Astrocyte of the cerebellum (primary cell): ENCODE measurements at regions not wholly inside any gene's neighbourhood (a gene's known extent, or its start where the extent isn't known, plus 50 kb on each side); places are given as distances from the start of the nearest gene placed in this dataset.
"Not testable (repeated sequence)": the region's sequence is repeated elsewhere in the genome, so short reads cannot be mapped to it uniquely, and the experiment has no call there.

Experiments used
- DNase-seq: peaks from one replicate; pipeline ENCODE4 v3.0.0-alpha.2; 2011; ENCODE audit warnings: low read depth
- H3K4me3 ChIP-seq: 2 replicates; pipeline ENCODE4 v1.5.1; 2011; ENCODE audit warnings: mild to moderate bottlenecking, low read depth, low read length, moderate library complexity
- CTCF ChIP-seq: IDR thresholded peaks from 2 replicates; pipeline ENCODE4 v1.5.1; 2012; ENCODE audit warnings: low read length, low read depth, moderate library complexity, mild to moderate bottlenecking; ENCODE audit errors: missing control alignments
- in situ Hi-C: cut with HindIII; loops from 2 replicates; pipeline ENCODE4 v1.10.0; 2017; ENCODE audit warnings: low sequenced_read_pairs

- no peak for DNase-seq
- H3K4me3 ChIP-seq = no peak overlapping the region
- no peak for TF ChIP-seq CTCF
- in situ Hi-C loops = no loop called here
Observed at GRCh38 chr12:42019746-42020145, 124.9 kb downstream of the GXYLT1 start.

- DNase-seq = no peak
- TF ChIP-seq CTCF = no peak
- no peak overlapping the region for H3K4me3 ChIP-seq
- in situ Hi-C loops = no loop called here
Observed at GRCh38 chr12:42017051-42017450, 127.6 kb downstream of the GXYLT1 start.

GRCh38 chr12:42015051-42015461 is 129.6 kb downstream of the GXYLT1 start:
- in situ Hi-C loops = no loop called here
- TF ChIP-seq CTCF = no peak
- DNase-seq = no peak
- no peak overlapping the region for H3K4me3 ChIP-seq

- DNase-seq, in situ Hi-C loops: not testable (repeated sequence)
Observed at GRCh38 chr12:42012501-42012900, 132.2 kb downstream of the GXYLT1 start.

GRCh38 chr12:42010715-42011114 is 134.0 kb downstream of the GXYLT1 start:
- in situ Hi-C loops = no loop called here
- TF ChIP-seq CTCF = no peak

More at GRCh38 chr12:42012501-42012900, 132.2 kb downstream of the GXYLT1 start:
- H3K4me3 ChIP-seq = not testable (repeated sequence)

GRCh38 chr12:42010257-42010656 is 134.4 kb downstream of the GXYLT1 start:
- TF ChIP-seq CTCF = no peak
- H3K4me3 ChIP-seq = no peak overlapping the region
- DNase-seq = no peak
- in situ Hi-C loops = no loop called here

More at GRCh38 chr12:42010715-42011114, 134.0 kb downstream of the GXYLT1 start:
- no peak overlapping the region for H3K4me3 ChIP-seq
- no peak for DNase-seq

GRCh38 chr12:42008996-42009395 is 135.7 kb downstream of the GXYLT1 start:
- in situ Hi-C loops = no loop called here
- H3K4me3 ChIP-seq = no peak overlapping the region
- no peak for TF ChIP-seq CTCF
- DNase-seq = no peak
